ENCODE measurements at regions not wholly inside any gene's neighbourhood (a gene's known extent, or its start where the extent isn't known, plus 50 kb on each side); places are given as distances from the start of the nearest gene placed in this dataset.

DNA sequence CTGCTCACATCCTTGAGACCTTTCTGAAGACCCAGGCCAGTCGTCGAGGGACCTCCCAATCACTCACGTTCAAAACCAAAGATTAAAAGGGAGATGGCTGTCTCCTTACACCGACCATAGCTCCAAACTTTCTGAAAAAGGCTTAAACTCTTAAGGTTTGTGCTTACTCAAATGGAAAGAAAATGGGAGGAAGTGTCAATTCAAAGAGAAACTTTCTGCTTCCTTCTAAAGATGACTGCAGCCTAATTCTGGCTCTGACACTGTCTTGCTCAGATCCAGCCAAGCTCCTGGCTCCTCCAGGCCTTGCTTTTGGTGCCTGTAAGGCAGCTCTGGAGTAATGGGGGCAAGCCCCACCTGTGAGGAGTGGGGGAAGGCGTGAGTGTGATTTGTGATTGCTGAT is 54.9 kb upstream of the WSB1 start:
- Mint-ChIP-seq H3K27me3 (ENCODE audit: insufficient read depth, low read depth) (peaks cover 2% of the 10 kb centered on the region), H3K36me3 (no peaks in the 10 kb centered on the region), H3K4me3 (no peak overlapping the region), H3K27ac (no peak overlapping the region), H3K4me1 (peaks cover 4% of the 10 kb centered on the region), H3K9me3 (no peaks in the 10 kb centered on the region)
- Histone ChIP-seq H3K4me2 (no peak overlapping the region), H3K79me2 (ENCODE audit: low read depth) (no peaks in the 10 kb centered on the region), H4K20me1 (ENCODE audit: low read depth) (no peaks in the 10 kb centered on the region), H3K4me1 (no peaks in the 10 kb centered on the region), H3K4me3 (no peak overlapping the region), H3K27ac (no peak overlapping the region), H3K9me3 (ENCODE audit: low read depth) (no peaks in the 10 kb centered on the region), H3K9ac (no peak overlapping the region), H2AFZ (replicated peaks) (no peak overlapping the region), H3K27me3 (no peaks in the 10 kb centered on the region), H3K36me3 (no peaks in the 10 kb centered on the region), H3F3A (ENCODE audit: low read depth) (no peaks in the 10 kb centered on the region)
- no peak for DNase-seq (ENCODE audit: low spot score)
- TF ChIP-seq EZH2 (IDR thresholded peaks at IDR 0.05): no peak
- no peak for TF ChIP-seq EZH2phosphoT487 (IDR thresholded peaks at IDR 0.05)
- TF ChIP-seq, protein P1, sequence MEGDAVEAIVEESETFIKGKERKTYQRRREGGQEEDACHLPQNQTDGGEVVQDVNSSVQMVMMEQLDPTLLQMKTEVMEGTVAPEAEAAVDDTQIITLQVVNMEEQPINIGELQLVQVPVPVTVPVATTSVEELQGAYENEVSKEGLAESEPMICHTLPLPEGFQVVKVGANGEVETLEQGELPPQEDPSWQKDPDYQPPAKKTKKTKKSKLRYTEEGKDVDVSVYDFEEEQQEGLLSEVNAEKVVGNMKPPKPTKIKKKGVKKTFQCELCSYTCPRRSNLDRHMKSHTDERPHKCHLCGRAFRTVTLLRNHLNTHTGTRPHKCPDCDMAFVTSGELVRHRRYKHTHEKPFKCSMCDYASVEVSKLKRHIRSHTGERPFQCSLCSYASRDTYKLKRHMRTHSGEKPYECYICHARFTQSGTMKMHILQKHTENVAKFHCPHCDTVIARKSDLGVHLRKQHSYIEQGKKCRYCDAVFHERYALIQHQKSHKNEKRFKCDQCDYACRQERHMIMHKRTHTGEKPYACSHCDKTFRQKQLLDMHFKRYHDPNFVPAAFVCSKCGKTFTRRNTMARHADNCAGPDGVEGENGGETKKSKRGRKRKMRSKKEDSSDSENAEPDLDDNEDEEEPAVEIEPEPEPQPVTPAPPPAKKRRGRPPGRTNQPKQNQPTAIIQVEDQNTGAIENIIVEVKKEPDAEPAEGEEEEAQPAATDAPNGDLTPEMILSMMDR (IDR thresholded peaks at IDR 0.05): no peak

DNA sequence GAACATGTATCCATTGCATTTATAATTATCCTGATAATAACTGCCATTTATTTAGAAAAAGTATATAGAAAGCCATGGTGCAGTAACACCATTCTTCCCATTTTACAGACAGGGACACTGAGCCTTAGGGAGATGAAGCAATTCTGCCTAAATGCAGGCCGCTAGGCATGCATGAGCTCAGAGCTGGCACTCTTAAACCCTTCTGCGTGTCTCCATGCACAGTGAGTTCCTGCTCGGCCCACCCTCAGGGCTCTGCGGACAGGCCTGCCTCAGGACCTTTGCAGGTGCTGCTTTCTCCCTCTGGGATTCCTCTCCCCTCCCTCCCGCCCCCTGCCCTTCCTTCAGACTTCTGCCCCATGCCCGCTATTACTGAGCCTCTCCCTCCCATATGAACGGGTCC is 54.3 kb upstream of the WSB1 start:
- Mint-ChIP-seq H3K9me3 (no peaks in the 10 kb centered on the region), H3K27me3 (ENCODE audit: insufficient read depth, low read depth) (peaks cover 2% of the 10 kb centered on the region), H3K36me3 (no peaks in the 10 kb centered on the region), H3K4me3 (no peak overlapping the region), H3K27ac (no peak overlapping the region), H3K4me1 (peaks cover 5% of the 10 kb centered on the region)
- H3K4me2 ChIP-seq: no peak overlapping the region
- no peak overlapping the region for H3K4me3 ChIP-seq
- no peaks in the 10 kb centered on the region for H3F3A ChIP-seq (ENCODE audit: low read depth)
- no peaks in the 10 kb centered on the region for H3K36me3 ChIP-seq
- no peaks in the 10 kb centered on the region for H3K9me3 ChIP-seq (ENCODE audit: low read depth)
- H3K27me3 ChIP-seq: no peaks in the 10 kb centered on the region
- no peak for DNase-seq (ENCODE audit: low spot score)
- H4K20me1 ChIP-seq (ENCODE audit: low read depth): no peaks in the 10 kb centered on the region
- H3K9ac ChIP-seq: no peak overlapping the region
- H3K27ac ChIP-seq: no peak overlapping the region
- no peak overlapping the region for H2AFZ ChIP-seq (replicated peaks)
- no peaks in the 10 kb centered on the region for H3K4me1 ChIP-seq
- TF ChIP-seq EZH2 (IDR thresholded peaks at IDR 0.05) (no peak), EZH2phosphoT487 (IDR thresholded peaks at IDR 0.05) (no peak)
- TF ChIP-seq, protein P1 (IDR thresholded peaks at IDR 0.05): no peak
- no peaks in the 10 kb centered on the region for H3K79me2 ChIP-seq (ENCODE audit: low read depth)

DNA sequence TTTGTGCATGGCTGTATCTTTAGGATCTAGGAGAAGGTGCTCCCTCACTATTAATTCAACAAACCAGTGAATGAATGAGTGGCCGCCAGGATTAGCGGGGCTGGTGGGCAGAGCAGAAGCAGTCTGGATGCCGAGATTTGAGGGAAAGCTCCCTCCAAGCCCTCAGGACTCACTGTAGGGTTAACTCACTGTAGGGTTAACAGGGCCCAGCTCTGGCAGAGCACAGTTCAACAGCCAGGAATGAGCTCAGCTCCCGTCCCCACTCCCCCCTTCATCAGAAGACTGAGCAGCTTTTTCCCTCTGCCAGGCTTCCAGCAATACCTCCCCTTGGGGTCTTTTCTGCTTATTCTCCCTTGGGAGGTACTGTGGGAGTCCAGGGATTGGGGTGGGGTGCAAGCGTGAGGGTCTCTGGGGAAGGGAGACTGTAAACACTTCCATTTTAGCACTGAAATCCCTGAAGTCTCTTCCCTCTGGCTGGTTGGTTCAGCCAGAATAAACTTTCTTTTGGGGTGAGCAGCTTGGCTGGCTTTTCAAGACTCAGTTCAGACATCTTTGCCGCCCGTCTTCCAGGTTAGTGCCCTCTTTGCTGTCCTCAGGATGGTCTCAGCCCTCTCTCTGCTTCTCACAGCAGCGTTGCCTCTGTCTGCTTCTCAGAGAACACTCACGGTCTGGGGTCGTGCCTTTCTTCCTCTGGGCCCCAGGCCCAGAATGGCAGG is 53.7 kb upstream of the WSB1 start:
- no peaks in the 10 kb centered on the region for H3K27me3 ChIP-seq
- H3K27ac Mint-ChIP-seq: no peak overlapping the region
- H3K36me3 ChIP-seq: no peaks in the 10 kb centered on the region
- no peak overlapping the region for H3K27ac ChIP-seq
- H3K9ac ChIP-seq: no peak overlapping the region
- no peaks in the 10 kb centered on the region for H3F3A ChIP-seq (ENCODE audit: low read depth)
- H3K4me3 ChIP-seq: no peak overlapping the region
- H3K36me3 Mint-ChIP-seq: no peaks in the 10 kb centered on the region
- H4K20me1 ChIP-seq (ENCODE audit: low read depth): no peaks in the 10 kb centered on the region
- H3K4me3 Mint-ChIP-seq: no peak overlapping the region
- no peak for TF ChIP-seq EZH2phosphoT487 (IDR thresholded peaks at IDR 0.05)
- no peak for DNase-seq (ENCODE audit: low spot score)
- no peaks in the 10 kb centered on the region for H3K9me3 Mint-ChIP-seq
- H3K4me1 Mint-ChIP-seq: peaks cover 8% of the 10 kb centered on the region
- peak overlapping the region; percentile 79 for H2AFZ ChIP-seq (replicated peaks)
- no peaks in the 10 kb centered on the region for H3K79me2 ChIP-seq (ENCODE audit: low read depth)
- H3K4me1 ChIP-seq: no peaks in the 10 kb centered on the region
- no peak overlapping the region for H3K4me2 ChIP-seq
- no peaks in the 10 kb centered on the region for H3K9me3 ChIP-seq (ENCODE audit: low read depth)
- peaks cover 2% of the 10 kb centered on the region for H3K27me3 Mint-ChIP-seq (ENCODE audit: insufficient read depth, low read depth)

DNA sequence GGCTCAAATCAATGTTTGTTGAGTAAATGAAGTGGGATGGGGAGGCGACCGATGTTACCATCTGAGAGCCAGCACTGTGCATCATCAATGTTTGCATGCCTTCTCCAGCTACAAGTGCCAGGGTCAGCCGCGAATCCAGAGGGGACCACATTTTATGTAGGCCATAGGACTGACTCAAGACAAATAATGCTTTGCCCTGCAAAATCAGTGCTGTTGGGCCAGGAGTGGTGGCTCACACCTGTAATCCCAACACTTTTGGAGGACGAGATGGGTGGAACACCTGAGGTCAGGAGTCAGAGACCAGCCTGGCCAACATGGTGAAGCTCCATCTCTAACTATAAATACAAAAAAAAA is 53.1 kb upstream of the WSB1 start:
- Histone ChIP-seq H3K27me3 (no peaks in the 10 kb centered on the region), H3K36me3 (no peaks in the 10 kb centered on the region), H2AFZ (replicated peaks) (no peak overlapping the region), H3K4me3 (no peak overlapping the region), H3K4me1 (no peaks in the 10 kb centered on the region), H3K9me3 (ENCODE audit: low read depth) (no peaks in the 10 kb centered on the region), H3K79me2 (ENCODE audit: low read depth) (no peaks in the 10 kb centered on the region), H3F3A (ENCODE audit: low read depth) (no peaks in the 10 kb centered on the region), H3K4me2 (no peak overlapping the region), H3K9ac (no peak overlapping the region), H3K27ac (no peak overlapping the region), H4K20me1 (ENCODE audit: low read depth) (no peaks in the 10 kb centered on the region)
- H3K27me3 Mint-ChIP-seq (ENCODE audit: insufficient read depth, low read depth): peaks cover 2% of the 10 kb centered on the region
- no peaks in the 10 kb centered on the region for H3K36me3 Mint-ChIP-seq
- no peak overlapping the region for H3K27ac Mint-ChIP-seq
- DNase-seq (ENCODE audit: low spot score): no peak
- peaks cover 8% of the 10 kb centered on the region for H3K4me1 Mint-ChIP-seq
- no peak overlapping the region for H3K4me3 Mint-ChIP-seq
- no peak for TF ChIP-seq EZH2phosphoT487 (IDR thresholded peaks at IDR 0.05)
- TF ChIP-seq, protein P1 (IDR thresholded peaks at IDR 0.05): no peak
- TF ChIP-seq EZH2 (IDR thresholded peaks at IDR 0.05): no peak
- H3K9me3 Mint-ChIP-seq: no peaks in the 10 kb centered on the region

Data from neural progenitor cell (in vitro differentiated cells).